ENCODE measurements at regions not wholly inside any gene's neighbourhood (a gene's known extent, or its start where the extent isn't known, plus 50 kb on each side); places are given as distances from the start of the nearest gene placed in this dataset.

GRCh38 chr10:4194231-4194630, 409.2 kb upstream of the KLF6 start:
- ChIA-PET CTCF (no interaction called here), POLR2A (no interaction called here)
- Histone ChIP-seq H3K4me1 (ENCODE audit: control insufficient read depth, extremely low read depth, insufficient read depth, low read length) (no peaks in the 10 kb centered on the region), H3K4me2 (ENCODE audit: insufficient read depth, low read length) (no peak overlapping the region), H3K9me3 (replicated peaks; ENCODE audit: control insufficient read depth, insufficient read depth, low read length) (no peaks in the 10 kb centered on the region), H3K79me2 (ENCODE audit: control insufficient read depth, insufficient read depth, low read length) (no peaks in the 10 kb centered on the region), H3K36me3 (ENCODE audit: control insufficient read depth in 2 of 2, extremely low read depth in 1 of 2, insufficient read depth in 2 of 2, low read length in 2 of 2) (no peaks in the 10 kb centered on the region), H3K27me3 (ENCODE audit: control insufficient read depth in 2 of 2, insufficient read depth in 2 of 2, low read length in 2 of 2) (no peaks in the 10 kb centered on the region), H3K27ac (ENCODE audit: insufficient read depth, low read depth, low read length) (no peak overlapping the region), H3K4me3 (replicated peaks in 1 of 3; ENCODE audit: insufficient read depth in 1 of 3, low read depth in 1 of 3, low read length in 3 of 3) (no peak overlapping the region), H4K20me1 (replicated peaks; ENCODE audit: control insufficient read depth, extremely low read depth, insufficient read depth, low read length) (no peaks in the 10 kb centered on the region), H2AFZ (ENCODE audit: low read depth, low read length) (no peak overlapping the region), H3K9ac (replicated peaks; ENCODE audit: extremely low read depth, insufficient read depth, low read length) (no peak overlapping the region), H3K9me1 (replicated peaks; ENCODE audit: control insufficient read depth, extremely low read depth, insufficient read depth, low read length) (no peaks in the 10 kb centered on the region)
- no peak for DNase-seq (ENCODE audit: low read depth, low spot score)
- dilution Hi-C loops (cut with MboI; ENCODE audit: extremely low pct_ligation_motif_present, low sequenced_read_pairs) = no loop called here
- FAIRE-seq = no peak
- TF ChIP-seq EZH2 (IDR thresholded peaks at IDR 0.05; ENCODE audit: borderline replicate concordance, low read depth, low read length, severe bottlenecking) (no peak), POLR2AphosphoS5 (IDR thresholded peaks at IDR 0.05; ENCODE audit: insufficient read depth, low read depth, low read length) (no peak), GATA2 (IDR thresholded peaks at IDR 0.05; ENCODE audit: insufficient read depth, insufficient read length, low read depth, low read length) (no peak), POLR2A (IDR thresholded peaks at IDR 0.05; ENCODE audit: low read depth, low read length) (no peak), MYC (IDR thresholded peaks at IDR 0.05; ENCODE audit: low read depth, low read length) (no peak), FOS (IDR thresholded peaks at IDR 0.05; ENCODE audit: borderline replicate concordance, insufficient read depth, low read length) (no peak)
- TF ChIP-seq, protein P1, sequence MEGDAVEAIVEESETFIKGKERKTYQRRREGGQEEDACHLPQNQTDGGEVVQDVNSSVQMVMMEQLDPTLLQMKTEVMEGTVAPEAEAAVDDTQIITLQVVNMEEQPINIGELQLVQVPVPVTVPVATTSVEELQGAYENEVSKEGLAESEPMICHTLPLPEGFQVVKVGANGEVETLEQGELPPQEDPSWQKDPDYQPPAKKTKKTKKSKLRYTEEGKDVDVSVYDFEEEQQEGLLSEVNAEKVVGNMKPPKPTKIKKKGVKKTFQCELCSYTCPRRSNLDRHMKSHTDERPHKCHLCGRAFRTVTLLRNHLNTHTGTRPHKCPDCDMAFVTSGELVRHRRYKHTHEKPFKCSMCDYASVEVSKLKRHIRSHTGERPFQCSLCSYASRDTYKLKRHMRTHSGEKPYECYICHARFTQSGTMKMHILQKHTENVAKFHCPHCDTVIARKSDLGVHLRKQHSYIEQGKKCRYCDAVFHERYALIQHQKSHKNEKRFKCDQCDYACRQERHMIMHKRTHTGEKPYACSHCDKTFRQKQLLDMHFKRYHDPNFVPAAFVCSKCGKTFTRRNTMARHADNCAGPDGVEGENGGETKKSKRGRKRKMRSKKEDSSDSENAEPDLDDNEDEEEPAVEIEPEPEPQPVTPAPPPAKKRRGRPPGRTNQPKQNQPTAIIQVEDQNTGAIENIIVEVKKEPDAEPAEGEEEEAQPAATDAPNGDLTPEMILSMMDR (IDR thresholded peaks at IDR 0.05; ENCODE audit: extremely low read depth in 1 of 2, insufficient read depth in 1 of 2, low read depth in 1 of 2, low read length in 2 of 2) = no peak
- TF ChIP-seq, protein P2, sequence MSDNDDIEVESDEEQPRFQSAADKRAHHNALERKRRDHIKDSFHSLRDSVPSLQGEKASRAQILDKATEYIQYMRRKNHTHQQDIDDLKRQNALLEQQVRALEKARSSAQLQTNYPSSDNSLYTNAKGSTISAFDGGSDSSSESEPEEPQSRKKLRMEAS (IDR thresholded peaks at IDR 0.05; ENCODE audit: insufficient read depth, insufficient read length) = no peak
- BruUV-seq (replicated peaks) = no TSS peak
- intact Hi-C loops (cut with micrococcal nuclease) = no loop called here
